Renal pelvis (tissue), 1 donor: ENCODE measurements at regions not wholly inside any gene's neighbourhood (a gene's known extent, or its start where the extent isn't known, plus 50 kb on each side); places are given as distances from the start of the nearest gene placed in this dataset.
A peak's percentile ranks its signal among the peaks of the same experiment; 100 is the strongest.
"Not testable (repeated sequence)": the region's sequence is repeated elsewhere in the genome, so short reads cannot be mapped to it uniquely, and the experiment has no call there.

Source experiments
- DNase-seq: peaks from one replicate; pipeline ENCODE4 v3.0.0-alpha.2; 2013

DNA sequence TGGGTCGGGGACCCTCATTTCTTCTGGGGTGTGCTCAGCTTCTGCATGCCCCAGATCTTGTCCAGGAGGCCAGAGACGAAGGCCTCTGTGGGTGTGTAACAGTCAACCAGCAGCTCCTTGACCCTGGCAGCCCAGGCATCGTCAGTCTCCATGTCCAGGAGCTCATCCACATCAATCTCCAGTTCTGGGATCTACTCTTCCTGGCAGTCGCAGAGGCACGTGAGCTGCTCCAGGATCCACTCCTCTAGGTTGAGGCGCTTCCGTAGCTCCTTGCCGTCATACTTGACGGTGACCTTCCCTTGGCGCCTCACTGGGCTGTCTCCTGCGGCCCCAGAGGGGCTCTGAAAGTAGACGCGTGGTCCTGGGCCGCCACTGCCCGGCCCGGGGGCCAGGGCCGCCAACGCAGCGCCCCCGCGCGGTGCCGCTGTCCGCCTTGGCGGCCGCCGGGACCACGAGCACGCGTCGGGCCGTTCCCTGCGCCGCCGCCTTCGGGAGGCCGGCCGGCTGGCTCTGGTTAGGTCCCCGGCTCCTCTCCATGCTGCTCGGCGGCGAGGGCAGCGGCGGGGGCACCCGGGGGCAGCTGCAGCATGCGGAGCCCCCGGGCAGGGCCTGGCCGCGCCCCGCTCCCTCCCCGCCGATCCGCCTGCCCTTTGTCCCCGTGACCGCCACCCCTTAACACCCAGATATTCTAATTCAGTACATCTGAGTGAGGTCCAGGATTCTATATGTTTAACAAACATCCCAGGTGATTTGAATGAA is 170.5 kb downstream of the SEPTIN7 start:
- no peak for DNase-seq

DNA sequence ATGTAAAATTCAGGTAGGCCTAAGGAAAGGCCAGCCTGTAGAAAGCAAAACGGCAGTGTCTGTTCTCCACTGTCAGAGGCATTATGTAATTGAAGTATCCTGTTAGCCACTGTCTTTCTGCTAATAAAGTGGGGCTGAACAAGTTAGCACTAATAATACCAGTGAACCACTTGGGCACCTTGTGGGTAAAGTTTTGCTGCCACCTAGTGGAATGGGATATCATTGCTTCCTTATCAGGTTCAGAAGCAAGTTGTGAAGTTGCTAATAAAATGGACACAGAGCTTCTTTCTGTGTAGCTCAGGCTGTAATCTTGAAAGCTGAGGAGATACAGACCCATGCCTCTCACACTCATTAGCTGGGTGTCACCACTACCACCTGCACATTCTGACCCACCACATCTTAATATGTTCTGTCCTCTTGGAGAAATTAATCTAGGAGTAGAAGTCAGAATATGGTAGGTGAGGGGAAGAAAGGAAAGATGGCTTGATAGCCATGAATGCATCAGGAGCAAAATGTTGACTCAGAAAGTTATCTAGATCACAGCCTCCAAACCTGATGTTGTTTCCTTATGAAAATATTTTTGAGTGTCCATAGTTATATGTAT is 175.1 kb downstream of the SEPTIN7 start:
- peak; percentile 77 for DNase-seq

DNA sequence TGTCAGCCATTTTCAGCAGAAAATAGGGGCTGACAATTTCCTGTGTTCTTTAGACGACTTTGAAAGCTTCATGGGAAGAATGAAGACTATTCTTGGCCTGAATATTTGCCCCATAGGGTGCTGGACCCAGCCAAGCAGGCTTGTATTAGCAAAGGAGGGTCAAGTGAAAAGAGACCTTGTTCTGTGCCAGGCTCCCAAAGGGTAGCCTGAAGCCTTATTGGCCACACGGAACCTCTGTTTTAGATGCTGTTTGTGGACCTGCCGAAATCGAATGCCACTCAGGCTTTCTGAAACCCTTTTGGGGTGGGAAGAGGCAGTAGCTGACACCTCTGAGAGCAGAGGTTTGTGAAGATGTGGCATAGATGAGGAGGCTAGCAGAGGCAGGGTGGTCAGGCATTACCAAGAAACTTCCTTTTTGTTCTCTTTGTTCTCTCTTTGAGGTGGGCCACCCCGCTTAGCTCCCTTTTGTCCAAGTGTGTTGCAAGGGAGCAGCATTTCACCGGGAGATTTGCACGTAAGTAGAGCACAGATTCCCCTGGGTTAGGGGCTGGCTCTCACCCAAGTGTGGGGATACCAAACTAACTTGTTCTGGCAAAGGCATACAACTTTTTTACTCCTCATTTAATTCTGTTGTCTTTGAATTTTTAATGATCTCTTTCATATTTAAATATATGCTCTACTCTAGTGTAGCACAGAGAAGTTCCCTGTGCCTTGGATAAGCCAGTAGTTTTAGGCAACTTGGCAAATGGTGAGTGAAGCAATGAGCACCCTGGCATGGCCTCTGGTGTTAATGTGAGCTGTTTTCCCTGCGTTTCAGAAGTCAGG is 174.0 kb upstream of the EEPD1 start:
- not testable (repeated sequence) for DNase-seq

DNA sequence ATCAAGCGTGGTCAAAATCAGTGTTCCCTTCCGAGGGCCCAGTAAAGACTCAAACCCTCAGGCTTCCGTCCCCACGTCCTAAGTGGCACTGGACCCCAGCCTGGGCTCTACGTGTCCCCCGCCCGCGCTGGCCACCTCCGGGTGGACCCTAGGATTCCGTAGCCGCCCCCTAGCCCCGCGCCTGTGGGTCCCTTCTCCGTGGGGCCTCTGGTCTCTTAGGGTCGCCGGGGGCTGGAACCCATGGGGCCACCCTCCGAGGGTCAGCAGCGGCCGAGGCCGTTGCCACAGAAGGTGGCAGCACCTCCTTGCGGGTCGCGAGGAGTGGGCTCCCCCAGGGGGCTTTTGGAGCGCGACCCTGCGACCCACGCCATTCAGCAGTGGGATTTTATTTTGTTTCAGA is 170.5 kb upstream of the EEPD1 start:
- DNase-seq, result no peak

DNA sequence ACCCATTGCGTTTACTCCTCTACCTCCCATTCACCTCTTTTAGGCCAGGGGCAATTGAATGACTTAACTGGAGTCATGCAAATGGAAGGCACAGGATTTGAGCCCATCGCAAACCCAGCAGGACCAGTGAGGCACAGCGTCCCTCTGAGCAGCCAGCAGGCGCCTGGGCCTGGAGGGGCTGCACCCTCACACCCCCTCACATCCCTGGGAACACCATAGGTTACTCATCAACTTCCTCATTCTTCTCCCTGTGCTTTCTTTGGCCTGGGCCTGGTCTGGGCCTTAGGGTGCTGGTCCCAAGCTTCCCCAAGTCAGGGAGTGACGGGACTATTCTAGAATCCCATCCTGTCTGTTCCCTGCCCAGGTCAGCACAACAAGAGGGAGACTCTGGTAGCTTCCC is 169.4 kb upstream of the EEPD1 start:
- DNase-seq, result no peak

DNA sequence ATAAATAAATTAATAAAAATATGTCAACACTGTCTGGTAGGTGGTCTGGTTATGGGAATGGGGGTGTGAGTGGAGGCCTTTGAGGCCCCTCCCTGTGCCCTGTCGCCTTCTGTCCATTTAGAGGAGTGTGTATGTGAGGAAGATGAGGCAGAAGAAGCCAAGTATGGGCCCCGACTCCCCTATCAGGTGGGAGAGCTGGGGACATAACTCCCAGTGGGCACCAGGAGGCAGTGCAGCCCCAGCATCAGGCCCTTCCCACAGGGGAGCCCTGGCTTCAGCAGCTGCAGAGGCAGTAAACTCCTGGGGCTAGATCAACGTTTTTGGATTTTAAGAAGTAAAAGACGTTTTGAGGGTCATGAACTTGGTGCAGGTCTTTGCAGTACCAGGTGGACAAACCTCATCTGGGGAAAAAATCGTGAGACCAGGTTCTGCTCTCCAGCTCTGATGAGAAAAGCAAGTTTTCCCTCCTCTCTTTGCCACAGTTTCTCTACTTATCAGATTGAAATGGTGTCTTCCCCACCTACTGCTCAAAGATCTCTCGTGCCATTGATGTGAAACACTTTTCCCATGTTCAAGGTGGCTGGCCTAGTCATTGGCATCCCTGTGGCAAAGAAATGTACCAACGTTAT is 167.8 kb upstream of the EEPD1 start:
- DNase-seq, result peak; percentile 58

DNA sequence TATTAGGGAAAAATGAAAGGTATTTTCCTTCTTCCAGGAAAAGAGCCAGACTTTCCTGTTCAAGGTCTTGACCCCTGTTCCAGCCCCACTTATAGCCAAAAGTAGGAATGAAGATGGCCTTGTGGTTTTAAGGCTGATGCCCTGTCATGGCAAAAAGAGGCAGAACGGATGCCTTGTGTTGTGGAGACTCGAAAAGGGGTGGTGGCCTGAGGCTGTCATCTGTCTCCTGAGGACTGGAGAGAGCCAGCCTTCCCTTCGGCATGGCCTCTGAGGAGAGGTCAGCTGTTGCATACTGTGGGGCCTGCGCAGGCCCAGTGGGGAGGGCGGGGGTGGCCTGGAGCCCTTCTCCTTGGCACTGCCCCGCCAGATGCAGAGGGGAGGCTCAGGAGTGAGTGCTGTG is 166.0 kb upstream of the EEPD1 start:
- no peak for DNase-seq

DNA sequence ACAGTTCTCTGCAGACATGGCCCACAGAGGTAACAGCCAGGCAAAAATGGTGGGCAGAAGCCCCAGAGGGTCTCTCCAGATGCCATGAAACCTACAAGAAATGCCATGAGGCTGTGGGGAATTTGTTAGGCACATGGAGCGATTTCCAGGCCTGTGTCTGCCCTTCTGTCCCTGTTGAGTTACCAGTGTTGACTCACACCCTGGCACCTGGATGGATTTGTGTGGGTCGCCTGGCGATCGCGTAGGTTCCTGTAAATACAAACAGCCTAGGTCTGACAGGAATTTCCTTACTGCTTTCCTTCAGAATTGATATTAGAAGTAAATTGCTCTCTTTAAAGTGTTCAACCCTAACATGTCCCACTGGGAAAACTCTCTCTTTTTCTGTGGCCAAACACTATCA is 164.9 kb upstream of the EEPD1 start:
- DNase-seq, result no peak

DNA sequence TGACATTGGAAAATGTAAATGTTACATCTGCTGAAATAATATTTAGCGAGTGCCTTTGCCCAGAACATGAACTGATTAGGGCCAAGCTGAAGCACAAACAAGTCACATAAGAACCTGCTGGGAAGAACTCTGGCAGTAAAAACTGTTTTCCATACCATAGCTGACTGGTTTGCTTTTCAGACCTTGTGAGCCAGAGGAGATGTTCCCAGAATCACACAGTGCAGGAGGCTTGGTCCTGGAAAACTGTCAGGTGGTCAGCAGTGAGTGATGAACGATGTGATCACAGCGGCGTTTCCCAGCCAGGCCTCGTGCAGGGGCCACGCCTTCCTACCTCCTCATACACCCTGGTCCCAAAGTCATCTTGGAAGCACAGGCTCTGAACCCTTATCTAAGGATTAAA is 164.2 kb upstream of the EEPD1 start:
- no peak for DNase-seq

DNA sequence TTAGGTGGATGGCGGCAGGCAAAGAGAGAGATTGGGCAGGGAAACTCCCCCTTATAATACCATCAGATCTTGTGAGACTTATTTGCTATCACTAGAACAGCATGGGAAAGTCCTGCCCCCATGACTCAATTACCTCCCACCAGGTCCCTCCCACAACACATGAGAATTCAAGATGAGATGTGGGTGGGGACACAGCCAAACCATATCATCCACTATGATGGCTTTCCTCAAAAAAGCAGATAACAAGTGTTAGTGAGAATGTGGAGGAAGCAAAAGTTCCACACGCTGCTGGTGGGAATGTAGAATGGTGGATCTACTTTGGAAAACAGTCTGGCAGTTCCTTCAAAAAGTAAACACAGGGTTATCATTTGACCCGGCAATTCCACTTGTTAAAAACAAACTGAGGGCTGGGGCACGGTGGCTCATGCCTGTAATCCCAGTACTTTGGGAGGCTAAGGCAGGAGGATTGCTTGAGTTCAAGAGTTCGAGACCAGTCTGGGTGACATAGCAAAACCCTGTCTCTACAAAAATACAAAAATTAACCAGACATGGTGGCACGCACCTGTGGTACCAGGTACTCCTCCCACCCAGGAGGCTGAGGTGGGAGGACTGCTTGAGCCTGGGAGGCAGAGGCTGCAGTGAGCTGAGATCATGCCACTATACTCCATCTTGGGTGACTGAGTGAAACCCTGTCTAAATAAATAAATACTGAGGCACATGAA is 161.4 kb upstream of the EEPD1 start:
- no peak for DNase-seq

DNA sequence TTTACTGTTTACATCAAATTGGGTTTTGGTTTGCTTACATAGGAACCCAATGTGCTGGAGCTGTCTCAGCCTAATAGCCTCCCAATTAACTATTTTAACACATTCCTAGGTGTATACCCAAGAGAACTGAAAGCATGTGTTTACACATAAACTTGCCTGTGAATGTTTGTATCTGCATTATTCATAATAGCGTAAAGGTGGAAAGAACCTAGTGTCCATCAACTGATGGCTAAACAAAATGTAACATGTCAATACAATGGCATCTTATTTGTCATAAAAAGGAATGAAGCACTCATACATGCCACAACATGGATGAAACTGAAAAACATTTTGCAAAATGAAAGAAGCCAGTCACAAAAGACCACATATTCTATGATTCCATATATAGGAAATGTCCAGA is 160.6 kb upstream of the EEPD1 start:
- DNase-seq, result no peak

DNA sequence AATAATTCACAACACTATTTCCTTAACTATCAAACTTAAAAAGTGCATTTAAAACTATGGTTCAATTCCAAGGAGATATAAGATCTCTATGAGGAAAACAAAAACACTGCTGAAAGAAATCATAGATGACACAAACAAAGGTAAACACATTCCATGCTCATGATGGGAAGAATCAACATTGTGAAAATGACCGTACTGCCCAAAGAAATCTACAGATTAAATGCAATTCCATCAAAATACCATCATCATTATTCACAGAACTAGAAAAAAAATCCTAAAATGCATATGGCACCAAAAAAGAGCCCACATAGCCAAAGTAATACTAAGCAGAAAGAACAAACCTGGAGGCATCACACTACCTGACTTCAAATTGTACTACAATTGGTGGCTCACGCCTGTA is 159.9 kb upstream of the EEPD1 start:
- DNase-seq, result no peak

DNA sequence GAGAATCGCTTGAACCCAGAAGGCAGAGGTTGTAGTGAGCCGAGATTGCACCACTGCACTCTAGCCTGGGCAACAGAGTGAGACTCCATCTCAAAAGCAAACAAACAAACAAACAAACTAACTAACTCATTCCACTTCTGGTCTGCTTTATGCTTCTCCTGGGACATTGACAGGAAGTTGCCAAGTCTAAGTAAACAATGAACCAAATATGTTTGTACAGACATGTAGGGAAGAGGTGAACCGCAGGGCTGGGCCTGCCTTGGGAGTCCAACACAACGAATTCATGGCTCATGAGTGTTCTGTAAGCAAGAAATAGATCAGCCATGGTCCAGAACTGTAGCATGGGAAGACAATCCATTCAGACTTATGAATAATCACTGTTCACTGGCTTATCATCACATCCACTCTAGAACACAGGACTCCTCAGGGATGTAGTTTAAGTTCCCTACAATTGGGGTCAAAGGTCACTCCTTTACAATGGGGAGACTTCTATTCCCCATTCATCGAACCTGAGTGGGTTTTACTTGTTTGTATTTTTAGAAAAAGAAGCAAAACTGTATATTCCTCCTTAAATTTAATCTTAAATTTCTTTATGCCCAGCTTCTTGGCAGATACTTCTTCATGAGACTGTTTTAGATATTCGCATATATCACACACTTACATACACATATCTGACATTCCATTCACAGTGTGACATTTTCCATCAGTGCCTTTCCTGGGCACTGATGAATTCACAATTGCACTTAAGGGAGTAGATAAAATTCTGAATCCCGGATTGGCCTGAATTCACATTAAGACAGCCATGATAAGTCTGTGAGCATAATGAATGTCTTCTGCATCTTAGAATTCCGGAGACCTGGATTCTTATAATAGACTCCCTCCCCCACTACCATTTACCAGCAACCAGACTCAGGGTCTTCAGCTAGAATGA is 159.1 kb upstream of the EEPD1 start:
- no peak for DNase-seq

DNA sequence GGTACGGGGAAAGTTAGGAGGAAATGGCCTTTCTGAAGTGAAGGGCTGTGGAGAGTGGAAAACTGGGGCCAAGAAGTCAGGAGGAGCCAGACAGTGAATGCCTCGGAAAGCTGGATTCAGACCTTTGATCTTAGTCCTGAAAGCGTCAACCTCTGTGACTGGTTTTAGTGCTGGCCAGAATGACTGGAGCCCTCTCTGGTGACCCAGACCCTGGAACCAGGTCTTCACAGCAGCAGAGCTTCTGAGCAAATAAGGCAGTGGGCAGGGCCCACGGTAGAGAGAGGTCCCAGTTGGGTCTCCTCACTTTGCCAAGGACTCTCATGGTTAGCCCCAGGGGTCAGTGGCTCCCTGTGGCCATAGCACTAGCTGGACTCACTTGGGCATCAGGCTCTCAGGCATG is 157.7 kb upstream of the EEPD1 start:
- DNase-seq, result no peak

DNA sequence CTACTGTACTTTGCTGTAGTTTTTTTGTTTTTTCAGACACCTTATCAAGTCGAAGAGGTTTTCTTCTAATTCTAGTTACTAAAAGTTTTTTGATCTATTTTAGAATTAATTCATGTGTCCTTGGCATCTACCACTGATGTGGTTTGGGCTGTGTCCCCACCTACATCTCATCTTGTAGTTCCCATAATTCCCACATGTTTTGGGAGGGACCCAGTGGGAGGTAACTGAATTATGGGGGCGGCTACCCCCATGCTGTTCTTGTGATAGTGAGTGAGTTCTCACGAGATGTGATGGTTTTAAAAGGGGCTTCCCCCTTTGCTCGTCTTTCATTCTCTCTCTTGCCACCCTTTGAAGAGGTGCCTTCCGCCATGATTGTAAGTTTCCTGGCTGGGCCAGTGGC is 154.6 kb upstream of the EEPD1 start:
- no peak for DNase-seq

DNA sequence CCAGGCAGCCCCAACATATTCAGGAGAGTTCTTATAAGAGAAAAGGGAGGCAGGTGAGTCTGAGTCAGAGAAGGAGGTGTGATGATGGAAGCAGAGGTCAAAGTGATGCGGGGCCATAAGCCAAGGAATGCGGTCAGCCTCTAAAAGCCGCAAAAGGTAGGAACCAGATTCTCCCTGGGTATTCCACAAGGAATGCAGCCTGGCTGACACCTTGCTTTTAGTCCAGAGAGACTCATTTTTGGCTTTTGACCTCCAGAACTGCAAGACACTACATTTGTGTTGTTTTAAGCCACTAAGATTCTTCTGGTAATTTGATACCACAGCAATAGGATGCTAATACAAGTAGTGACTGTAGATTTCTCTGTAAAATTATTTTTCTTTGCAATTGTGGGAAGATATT is 151.5 kb upstream of the EEPD1 start:
- no peak for DNase-seq

DNA sequence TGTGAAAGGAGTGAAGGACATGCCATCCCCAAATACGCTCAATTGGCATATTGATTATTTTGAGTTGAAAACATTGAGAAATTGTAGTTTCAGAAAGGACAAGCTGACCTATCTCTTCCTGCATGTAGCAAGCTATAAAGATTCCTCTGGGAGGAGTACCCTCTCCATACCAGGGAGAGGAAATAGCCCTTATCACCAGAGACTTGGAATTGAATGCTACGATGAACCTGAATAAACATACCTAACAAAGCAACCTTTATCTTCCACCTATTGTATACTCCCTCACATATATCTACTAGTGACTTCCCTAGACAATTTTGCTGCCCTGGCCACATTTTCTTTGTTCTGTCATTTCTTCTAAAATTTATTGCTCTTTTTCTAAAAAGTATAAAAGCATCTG is 150.2 kb upstream of the EEPD1 start:
- no peak for DNase-seq

DNA sequence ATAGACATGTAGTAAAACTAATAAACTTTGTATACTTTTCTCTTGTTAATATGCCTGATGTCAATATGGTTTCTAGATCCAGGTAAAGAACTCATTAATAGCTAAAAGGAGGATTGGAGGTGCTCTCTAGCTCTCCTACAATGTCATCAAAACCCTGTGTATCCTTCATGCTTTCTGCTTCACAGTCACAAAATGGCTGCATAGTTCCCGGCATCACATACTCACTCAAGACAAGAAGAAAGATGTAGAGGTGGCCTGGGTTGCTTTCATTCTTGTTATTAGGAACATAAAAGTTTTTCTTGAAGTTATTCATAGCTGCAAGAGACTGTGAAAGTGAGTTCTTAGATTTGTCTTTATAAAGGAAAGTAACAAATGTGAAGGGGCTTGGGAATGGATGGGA is 149.7 kb upstream of the EEPD1 start:
- DNase-seq, result no peak

DNA sequence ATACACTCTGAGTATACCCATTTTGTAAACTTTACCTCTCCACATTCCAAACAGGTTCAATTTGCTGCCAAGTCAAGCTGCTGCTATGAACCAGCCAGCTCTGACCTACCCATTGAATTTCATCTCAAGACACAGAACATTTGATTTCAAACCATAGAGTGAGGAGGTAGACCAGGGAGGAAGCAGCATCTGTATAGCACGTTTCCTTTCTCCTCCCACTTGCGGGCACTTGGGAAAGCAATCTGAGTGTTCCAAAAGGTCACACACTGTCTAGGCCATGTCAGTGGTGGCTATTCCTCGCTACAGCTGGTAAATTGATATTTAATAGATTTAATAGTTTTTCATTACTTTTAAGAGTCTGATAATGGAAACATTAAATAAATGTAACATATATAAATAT is 147.8 kb upstream of the EEPD1 start:
- no peak for DNase-seq

DNA sequence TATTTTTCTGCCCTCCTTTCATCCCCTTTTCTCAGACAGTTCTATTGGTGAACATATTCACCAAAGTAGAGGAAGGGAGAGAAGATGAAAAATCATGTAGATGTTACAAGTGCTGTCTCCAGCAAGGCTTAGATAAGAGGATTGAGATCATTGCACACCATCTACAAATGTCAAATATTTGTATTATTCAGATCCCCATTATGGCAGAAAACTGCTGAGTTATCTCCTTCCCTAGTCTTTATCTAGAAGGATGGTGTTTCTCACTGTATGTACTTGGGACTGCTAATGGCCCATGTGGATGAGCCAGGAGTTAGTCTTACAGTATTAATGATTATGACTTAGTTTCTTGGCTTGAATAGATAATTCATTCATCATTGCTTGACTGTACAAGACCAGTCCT is 147.2 kb upstream of the EEPD1 start:
- DNase-seq, result no peak
